ENCODE measurements at regions not wholly inside any gene's neighbourhood (a gene's known extent, or its start where the extent isn't known, plus 50 kb on each side); places are given as distances from the start of the nearest gene placed in this dataset.

DNA sequence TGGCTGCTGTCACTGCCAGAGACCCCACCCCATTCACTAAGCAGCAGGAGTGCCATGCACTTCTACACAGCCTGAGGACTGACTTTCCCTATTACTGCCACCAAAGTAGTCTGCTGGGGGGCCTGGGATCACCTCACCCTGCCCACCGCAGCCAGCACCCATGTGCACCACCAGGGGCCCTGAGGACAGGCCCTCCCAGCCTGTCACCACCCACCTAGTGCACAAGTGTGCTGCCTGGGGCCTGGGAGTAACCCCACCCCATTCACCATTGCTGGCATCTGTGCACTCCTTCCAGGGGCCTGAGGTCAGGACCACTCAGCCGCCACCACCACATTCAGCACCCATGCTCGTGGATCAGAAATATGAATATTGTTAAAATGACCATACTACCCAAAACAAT is 247.8 kb upstream of the NCKAP5 start:
- no peak for DNase-seq

DNA sequence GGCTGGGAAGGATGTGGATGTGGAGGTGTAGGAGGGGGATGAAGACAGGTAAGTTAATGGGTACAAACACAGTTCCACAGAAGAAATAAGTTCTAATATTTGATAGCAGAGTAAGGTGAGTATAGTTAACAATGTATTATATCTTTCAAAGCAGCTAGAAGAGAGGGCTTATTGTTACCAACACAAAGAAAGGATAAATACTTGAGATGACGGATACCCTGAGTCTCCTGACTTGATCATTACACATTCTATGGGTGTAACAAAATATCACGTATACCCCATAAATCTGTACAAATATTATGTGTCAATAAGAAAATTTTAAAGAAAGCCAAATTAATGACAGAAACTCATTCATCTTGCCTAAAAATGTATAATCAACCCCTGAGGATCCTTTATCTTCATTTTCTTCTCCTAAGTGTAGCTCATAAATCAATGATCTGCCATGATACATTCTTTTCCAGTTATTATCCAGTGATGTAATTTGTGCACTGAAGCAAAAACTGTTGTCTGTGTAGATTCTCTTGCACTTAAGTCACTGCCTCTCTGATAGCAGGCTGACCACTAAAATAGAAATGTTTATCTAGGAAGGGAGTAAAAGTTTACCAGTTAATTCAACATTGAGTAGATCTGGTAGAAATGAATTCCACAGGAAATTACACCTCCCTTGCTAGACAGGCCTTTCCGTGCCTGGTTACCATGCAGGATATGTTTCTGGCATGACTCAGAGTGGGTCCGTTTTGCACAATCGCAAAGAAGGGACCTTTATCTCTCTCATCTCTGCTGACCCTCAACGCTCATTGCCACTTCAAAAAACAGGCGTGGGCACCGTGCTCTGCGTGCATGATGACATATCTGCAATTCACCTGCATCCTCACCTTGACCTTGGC is 249.7 kb upstream of the NCKAP5 start:
- no peak for DNase-seq

DNA sequence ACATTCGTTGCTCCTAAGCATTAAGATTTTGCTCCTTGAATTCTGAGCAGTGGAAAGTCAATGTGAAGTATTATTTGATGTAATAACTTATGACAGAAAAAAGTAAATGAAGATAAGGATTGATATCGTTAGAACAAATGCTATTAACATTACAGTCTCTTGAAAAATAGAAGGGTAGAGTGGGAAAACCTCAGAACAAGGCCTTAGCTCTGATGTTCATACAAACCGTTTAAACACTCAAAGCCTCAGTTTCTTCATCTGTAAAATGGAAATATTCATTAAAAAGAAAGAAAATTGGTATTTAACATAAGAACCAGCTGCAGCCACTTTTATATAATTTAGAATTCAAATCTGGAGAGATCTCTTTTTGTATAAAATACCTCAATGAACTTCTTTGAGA is 250.4 kb upstream of the NCKAP5 start:
- DNase-seq, result no peak

DNA sequence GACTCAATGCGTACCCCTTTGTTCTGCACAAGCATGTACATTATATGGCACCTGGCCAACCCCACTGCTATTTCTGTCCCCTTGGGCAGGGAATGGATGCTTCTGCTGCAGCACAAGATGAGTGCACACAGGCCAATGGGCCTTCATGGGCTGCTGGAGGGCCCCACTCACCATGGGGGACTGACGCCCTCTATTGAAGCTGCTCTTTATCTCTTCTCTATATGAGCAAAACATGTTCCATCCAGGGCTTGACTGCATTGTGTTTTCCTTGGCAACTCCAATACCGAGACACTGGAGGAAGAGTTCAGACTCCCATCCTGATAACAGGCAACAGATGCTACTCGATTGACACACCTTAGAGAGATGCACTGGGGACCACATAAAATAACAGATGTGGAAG is 251.6 kb upstream of the NCKAP5 start:
- DNase-seq, result no peak

DNA sequence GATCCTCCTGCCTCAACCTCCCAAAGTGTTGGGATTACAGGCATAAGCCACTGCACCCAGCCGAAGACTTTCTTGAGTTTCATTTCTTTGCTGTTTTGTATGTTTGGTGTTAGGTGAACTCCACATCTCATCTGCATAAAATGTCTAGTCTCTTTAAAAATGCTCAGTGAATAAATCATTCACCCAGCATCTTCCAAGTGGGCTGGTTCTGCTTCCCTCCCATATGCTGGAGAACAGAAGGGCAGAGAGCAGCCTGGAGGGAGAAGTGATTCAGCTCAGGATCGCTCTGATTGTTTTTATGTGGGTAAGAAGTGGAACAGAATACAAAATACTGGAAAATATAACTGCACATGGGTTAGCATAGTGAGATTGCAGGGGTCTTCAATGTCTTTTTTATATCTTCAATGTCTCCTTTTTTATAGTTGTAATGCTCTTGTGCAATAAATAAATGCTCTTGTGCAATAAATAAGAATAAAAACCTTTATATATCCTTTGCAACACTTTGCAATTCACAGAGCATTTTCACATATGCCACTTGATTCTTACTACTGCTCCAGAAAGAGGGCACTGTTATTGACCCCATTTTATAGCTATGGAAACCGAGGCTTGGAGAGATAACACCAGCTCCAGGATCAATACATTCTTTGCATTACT is 253.0 kb upstream of the NCKAP5 start:
- no peak for DNase-seq

DNA sequence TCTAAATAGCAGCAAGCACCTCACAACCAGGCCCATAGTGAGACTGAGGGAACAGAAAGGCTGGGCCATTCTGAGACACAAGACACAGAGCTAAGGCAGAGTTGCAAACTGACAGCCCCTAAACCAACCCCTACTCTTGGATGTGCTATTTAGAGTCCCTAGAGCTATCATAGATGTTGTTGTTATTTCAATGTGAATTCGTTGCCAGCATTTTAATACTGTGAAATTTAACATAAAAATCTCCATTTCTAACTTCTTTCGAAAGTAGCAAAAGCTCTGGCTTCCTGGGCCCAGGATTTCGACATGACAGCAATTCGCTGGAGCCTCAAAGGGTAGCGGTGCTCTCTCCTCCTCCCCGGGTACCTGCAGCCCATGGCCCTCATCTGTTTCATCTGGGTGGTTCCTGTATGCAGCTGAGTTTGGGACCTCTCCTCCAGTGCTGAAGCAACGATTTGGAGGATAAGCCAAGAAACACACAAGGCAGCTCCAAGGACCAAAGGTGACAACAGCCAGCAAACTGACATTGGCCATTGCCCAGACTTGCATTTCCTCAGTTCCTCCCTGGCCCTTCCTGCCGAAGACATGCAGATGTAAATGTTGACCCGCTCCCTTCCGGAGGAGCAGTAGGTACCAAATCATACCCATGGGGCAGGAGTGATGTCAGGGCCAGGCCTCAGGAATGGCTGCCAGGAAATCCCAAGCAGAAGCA is 254.4 kb upstream of the NCKAP5 start:
- no peak for DNase-seq

DNA sequence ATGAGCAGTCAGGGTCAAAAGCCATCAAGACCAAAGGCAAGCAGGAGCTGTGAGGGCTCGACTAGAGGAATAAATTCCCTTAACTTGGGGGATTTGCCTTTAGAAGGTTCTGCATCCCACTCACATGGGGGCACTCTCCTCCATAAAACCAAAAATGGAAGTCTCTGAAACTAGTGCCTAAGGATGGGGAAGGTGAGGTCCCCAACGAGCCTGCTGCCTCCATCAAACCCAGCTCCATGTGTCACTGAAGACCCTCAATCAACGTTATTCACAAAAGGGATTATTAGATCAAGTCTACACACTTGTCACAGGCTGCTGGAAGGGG is 254.9 kb upstream of the NCKAP5 start:
- no peak for DNase-seq

DNA sequence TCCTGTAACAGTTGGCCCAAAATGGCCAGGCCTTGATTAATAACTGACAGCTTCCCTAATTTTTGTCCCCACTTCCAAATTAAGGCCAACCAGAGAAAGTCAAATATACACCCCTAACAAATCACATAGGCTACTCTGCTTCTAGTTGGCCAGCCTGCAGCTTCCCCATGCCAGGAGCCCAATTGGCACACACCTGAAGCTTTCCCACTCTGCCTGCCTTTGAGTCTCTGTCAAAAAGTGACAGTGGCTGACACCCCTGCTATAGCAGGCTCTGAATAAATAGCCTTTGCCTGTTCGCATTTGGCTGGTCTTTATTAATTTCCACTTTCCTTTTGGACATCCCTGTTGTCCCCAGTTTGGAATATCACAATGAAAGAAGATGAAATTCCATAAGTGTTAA is 256.6 kb upstream of the NCKAP5 start:
- no peak for DNase-seq

- DNase-seq, result no peak
Measured at GRCh38 chr2:133825778-133826177, 257.5 kb upstream of the NCKAP5 start.

DNA sequence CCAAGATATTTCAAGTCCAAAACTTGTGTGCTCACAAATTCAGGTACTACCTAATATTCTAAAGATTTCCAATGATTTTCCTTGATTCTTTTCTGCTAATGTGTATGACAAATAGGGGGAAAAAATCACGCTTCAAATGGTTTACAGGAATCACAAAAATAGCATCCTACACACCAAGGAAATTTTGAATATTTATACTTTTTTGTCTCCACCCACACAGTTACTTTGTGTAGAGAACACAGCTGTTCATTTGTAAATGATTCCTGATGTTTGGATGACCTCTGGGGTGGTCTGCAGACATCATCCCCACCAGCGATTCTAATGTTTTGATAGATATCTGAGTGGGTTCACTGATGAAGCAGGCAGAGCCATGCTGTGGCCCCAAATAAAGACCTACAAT is 260.6 kb upstream of the NCKAP5 start:
- no peak for DNase-seq

GRCh38 chr2:133829450-133830020 is 261.3 kb upstream of the NCKAP5 start:
- no peak for DNase-seq

DNA sequence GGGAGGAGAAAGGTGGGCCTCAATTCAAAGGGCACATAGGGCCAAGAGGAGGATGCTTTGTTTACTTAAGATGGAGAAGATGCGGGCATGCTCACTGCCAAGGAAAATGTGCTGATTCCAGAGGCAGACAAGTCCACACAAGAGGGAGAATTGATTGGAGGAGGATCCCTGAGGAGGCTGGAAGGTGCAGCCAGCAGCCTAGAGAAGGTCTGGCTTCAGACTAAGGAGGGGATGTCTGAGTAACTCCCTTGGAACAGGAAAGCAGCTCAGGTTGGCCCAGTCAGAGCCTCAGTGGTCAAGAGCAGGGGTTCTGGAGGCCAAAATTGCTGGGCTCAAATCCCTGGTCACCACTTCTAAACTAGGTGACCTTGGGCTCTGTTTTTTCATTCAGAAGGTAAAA is 265.5 kb upstream of the NCKAP5 start:
- DNase-seq, result no peak

DNA sequence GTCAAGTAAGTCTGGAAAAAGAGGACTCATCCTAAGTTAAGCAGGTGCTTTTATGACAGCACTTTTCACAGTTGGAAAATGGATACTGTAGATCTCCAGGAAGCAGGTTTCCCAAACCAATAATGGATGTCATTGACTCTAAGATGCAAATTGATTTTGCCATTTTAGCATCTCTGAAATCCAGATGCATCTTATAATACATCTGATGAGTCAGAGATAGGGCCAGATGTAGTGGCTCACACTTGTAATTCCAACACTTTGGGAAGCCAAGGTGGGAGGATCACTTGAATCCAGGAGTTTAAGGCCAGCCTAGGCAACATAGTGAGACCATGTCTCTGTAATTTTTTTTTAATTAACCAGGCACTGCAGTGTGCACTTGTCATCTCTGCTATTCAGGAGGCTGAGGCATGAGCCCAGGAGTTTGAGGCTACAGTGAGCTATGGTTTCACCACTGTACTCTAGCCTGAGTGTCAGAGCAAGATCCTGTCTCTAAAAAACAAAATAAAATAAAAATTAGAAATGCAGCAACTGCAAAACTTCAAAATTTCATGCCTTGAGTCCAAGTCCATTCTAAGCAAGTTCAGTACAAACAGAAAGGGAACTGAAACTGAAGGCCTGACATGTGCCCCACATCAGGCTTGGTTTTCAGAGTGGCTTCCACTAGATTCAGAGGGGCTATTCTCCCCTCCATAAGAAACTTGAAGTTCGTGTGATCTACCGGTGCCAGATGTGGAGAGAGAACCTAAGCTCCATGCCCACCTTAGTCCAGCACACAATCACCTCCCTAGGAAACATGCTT is 267.8 kb upstream of the NCKAP5 start:
- DNase-seq, result no peak

DNA sequence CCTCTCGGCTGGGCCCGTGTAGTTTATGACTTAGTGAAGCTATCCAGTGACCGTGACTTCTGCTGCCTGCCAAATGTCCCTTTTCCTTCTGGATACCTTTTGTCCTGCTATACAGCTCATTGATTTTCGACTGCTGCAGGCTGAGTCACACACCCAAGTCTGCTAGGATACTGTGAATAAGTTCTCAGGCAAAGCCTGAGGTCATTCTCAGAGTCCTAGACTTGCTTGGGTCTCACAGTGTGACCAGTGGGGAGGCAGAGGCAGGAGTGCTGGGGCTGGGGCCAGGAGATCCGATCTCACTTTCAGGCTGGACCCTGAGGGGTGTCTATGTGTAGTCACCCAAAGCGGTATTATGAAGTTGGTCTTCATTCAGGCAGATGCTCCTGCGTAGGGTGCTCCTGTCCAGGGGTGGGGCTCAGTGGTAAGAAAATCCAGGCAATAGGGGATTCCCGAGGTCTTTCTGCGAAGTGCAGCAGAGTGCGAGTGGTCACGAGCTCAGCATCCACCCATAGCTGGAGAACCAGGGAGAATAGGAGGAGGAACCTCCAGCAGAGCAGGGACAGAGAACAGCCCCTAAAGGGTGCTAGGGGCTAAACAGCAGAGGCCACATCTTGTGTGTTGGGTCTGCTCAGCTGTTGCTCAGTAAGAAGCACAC is 268.6 kb upstream of the NCKAP5 start:
- DNase-seq, result no peak

DNA sequence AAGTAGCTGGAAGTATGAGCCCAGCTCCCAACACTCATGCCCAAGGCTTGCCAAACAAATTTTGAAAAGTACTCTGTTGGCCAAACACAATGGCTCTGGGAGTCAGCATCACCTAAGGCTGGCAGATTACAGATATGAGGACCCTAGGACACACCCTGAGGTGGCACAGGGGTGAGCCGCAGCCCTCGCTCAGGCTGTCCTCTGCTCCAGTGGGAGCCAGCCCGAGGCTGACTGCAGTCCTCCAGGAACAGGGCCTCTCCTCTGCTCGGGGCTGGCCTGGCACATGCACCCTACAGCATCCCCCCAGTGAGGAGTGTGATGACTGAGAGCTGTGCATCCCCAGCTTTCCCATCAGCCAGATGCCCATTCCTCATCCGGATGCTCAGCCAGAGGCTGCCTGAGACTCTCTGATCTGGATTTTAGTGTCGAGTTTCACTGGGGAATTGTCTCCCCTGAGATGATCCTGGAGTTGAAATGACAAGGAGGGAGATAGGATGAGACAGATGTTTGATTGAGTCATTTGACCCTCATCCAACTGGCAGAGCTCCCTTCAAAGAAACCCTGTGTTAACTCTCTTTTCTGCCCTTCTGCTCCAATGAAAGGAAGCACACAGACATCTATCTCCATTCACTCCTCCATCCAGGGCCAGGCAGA is 269.3 kb upstream of the NCKAP5 start:
- no peak for DNase-seq

- no peak for DNase-seq
Measured at GRCh38 chr2:133838642-133839365, 270.5 kb upstream of the NCKAP5 start.

- no peak for DNase-seq
Measured at GRCh38 chr2:133839677-133840076, 271.4 kb upstream of the NCKAP5 start.

DNA sequence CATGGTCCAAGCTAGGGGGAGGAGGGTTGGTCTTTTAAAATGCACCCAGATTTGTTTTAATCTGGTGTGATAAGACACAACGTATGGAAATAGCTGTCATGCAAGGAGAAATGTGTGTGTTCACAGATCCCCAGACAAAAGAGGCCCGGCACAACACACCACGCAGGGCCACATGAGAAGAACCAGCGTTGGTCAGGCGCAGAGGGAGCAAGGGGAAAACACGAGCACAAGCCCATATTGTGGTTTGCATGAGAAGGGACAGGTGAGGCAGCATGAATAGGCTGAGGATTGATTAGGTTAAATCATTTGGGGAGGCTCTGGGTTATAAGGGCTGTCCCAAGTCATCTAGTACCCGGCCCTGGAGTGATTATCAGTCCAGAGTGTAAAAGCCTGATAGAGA is 272.5 kb upstream of the NCKAP5 start:
- DNase-seq, result no peak

- DNase-seq, result no peak
Measured at GRCh38 chr2:133841900-133842299, 273.6 kb upstream of the NCKAP5 start.

GRCh38 chr2:133842446-133842845 is 274.2 kb upstream of the NCKAP5 start:
- DNase-seq, result no peak

- DNase-seq, result no peak
Measured at GRCh38 chr2:133843091-133843490, 274.8 kb upstream of the NCKAP5 start.
